ENCODE measurements at regions not wholly inside any gene's neighbourhood (a gene's known extent, or its start where the extent isn't known, plus 50 kb on each side); places are given as distances from the start of the nearest gene placed in this dataset.

GRCh38 chr2:136057023-136057801, 60.7 kb downstream of the CXCR4 start:
- 57% methylated on average over 6 of the region's 6 CpGs for WGBS (ENCODE audit: insufficient coverage, low coverage, low lambda C conversion rate, missing lambda C conversion rate)
- intact Hi-C loops (cut with DNase I), result no loop called here
- no peaks in the 10 kb centered on the region for H3K36me3 ChIP-seq
- no peak for TF ChIP-seq CTCF (IDR thresholded peaks at IDR 0.05)
- no peak for TF ChIP-seq POLR2A (IDR thresholded peaks at IDR 0.05)
- H3K4me3 ChIP-seq, result no peak overlapping the region
- DNase-seq (no peak), ATAC-seq (no peak)
- no peaks in the 10 kb centered on the region for H3K9me3 ChIP-seq
- H3K27me3 ChIP-seq, result no peaks in the 10 kb centered on the region
- H3K27ac ChIP-seq, result no peak overlapping the region
- H3K4me1 ChIP-seq, result no peaks in the 10 kb centered on the region

- DNase-seq, result no peak
- Histone ChIP-seq H3K27me3 (no peaks in the 10 kb centered on the region), H3K9me3 (no peaks in the 10 kb centered on the region), H3K36me3 (no peaks in the 10 kb centered on the region), H3K4me3 (no peak overlapping the region), H3K4me1 (no peaks in the 10 kb centered on the region), H3K27ac (no peak overlapping the region)
- 36% methylated on average over 6 of the region's 6 CpGs for WGBS (ENCODE audit: insufficient coverage, low coverage, low lambda C conversion rate, missing lambda C conversion rate)
- no peak for ATAC-seq
- intact Hi-C loops (cut with DNase I), result no loop called here
- TF ChIP-seq CTCF (IDR thresholded peaks at IDR 0.05) (no peak), POLR2A (IDR thresholded peaks at IDR 0.05) (no peak)
Measured at GRCh38 chr2:136055929-136056688, 61.8 kb downstream of the CXCR4 start.

- Histone ChIP-seq H3K4me1 (no peaks in the 10 kb centered on the region), H3K9me3 (no peaks in the 10 kb centered on the region), H3K27me3 (no peaks in the 10 kb centered on the region), H3K4me3 (no peak overlapping the region), H3K36me3 (no peaks in the 10 kb centered on the region), H3K27ac (no peak overlapping the region)
- intact Hi-C loops (cut with DNase I), result no loop called here
- 65% methylated on average over 3 of the region's 3 CpGs for WGBS (ENCODE audit: insufficient coverage, low coverage, low lambda C conversion rate, missing lambda C conversion rate)
- TF ChIP-seq POLR2A (IDR thresholded peaks at IDR 0.05) (no peak), CTCF (IDR thresholded peaks at IDR 0.05) (no peak)
- DNase-seq (no peak), ATAC-seq (no peak)
Measured at GRCh38 chr2:136054856-136055255, 63.1 kb downstream of the CXCR4 start.

- intact Hi-C loops (cut with DNase I), result no loop called here
- TF ChIP-seq POLR2A (IDR thresholded peaks at IDR 0.05) (no peak), CTCF (IDR thresholded peaks at IDR 0.05) (no peak)
Measured at GRCh38 chr2:136052369-136053362, 65.3 kb downstream of the CXCR4 start.

More at GRCh38 chr2:136052369-136053362, 65.3 kb downstream of the CXCR4 start:
- Histone ChIP-seq H3K27me3 (no peaks in the 10 kb centered on the region), H3K4me1 (no peaks in the 10 kb centered on the region), H3K27ac (no peak overlapping the region), H3K9me3 (no peaks in the 10 kb centered on the region), H3K36me3 (no peaks in the 10 kb centered on the region), H3K4me3 (no peak overlapping the region)
- DNase-seq, result no peak
- no peak for ATAC-seq
- 46% methylated on average over 10 of the region's 10 CpGs for WGBS (ENCODE audit: insufficient coverage, low coverage, low lambda C conversion rate, missing lambda C conversion rate)
